Kidney (tissue), 13 donors: ENCODE measurements at regions not wholly inside any gene's neighbourhood (a gene's known extent, or its start where the extent isn't known, plus 50 kb on each side); places are given as distances from the start of the nearest gene placed in this dataset.

Experiments
- DNase-seq, 5 donors: peaks; one replicate each; pipeline ENCODE4 v3.0.0-alpha.2; 2013 to 2020
- FAIRE-seq: peaks from 2 replicates; lab custom pipeline; 2012; peaks lifted over from hg19 to GRCh38; lab: Jason Lieb, UNC
- H3K27ac ChIP-seq, 2 donors: one replicate each; pipeline ENCODE4 v1.7.0; 2013; ENCODE audit warnings: low read depth in 2 of 2, low read length in 2 of 2, inconsistent platforms in 1 of 2
- H3K27me3 ChIP-seq: one replicate; pipeline ENCODE4 v1.7.1; 2013; ENCODE audit warnings: low read length, inconsistent platforms; ENCODE audit not compliant: control insufficient read depth, insufficient read depth
- H3K36me3 ChIP-seq, 3 donors: one replicate each; pipeline versions ENCODE4 v1.7.0 to v1.7.1; 2013; ENCODE audit warnings: low read length in 3 of 3, control low read depth in 1 of 3, inconsistent platforms in 1 of 3; ENCODE audit not compliant: insufficient read depth in 3 of 3, control insufficient read depth in 2 of 3
- H3K4me1 ChIP-seq, 3 donors: one replicate each; pipeline versions ENCODE4 v1.7.0 to v1.7.1; 2013; ENCODE audit warnings: low read length in 3 of 3, inconsistent platforms in 1 of 3, low read depth in 1 of 3; ENCODE audit not compliant: control insufficient read depth in 2 of 3, insufficient read depth in 2 of 3
- H3K4me3 ChIP-seq, 3 donors: one replicate each; pipeline versions ENCODE4 v1.7.0 to v1.8.1; 2013; ENCODE audit warnings: low read length in 3 of 3, control low read depth in 1 of 3, inconsistent platforms in 1 of 3
- H3K9ac ChIP-seq, 3 donors: one replicate each; pipeline versions ENCODE4 v1.7.0 to v1.7.1; 2013; ENCODE audit warnings: low read length in 3 of 3, control low read depth in 1 of 3, inconsistent platforms in 1 of 3
- H3K9me3 ChIP-seq, 3 donors: one replicate each; pipeline versions ENCODE4 v1.7.0 to v1.7.1; 2013; ENCODE audit warnings: low read length in 3 of 3, control low read depth in 1 of 3, inconsistent platforms in 1 of 3; ENCODE audit not compliant: control insufficient read depth in 2 of 3, insufficient read depth in 1 of 3
- CTCF ChIP-seq: IDR thresholded peaks from 3 replicates; pipeline ENCODE4 v1.5.1; 2012; ENCODE audit warnings: mild to moderate bottlenecking, moderate library complexity, borderline replicate concordance; ENCODE audit not compliant: insufficient read depth; ENCODE audit errors: extremely low read depth
- intact Hi-C: fragments of 100-400 bp; cut with DNase I; formaldehyde crosslinking; loops from one replicate; pipeline ENCODE4 v1.11.1; 2022
- donor health status: control.
- donor health status: control.
- donor health status: control.
- donor health status: control.
- donor health status: control.
- donor health status: DM: yes; HTN: yes; CAD: no.
- donor health status: Normal renal cell carcinoma (clear cell type).

GRCh38 chr17:72416054-72416675 lies 295.3 kb downstream of the SOX9 start:
- H3K9ac ChIP-seq, result no peak overlapping the region
- peak in 2 of 5 donors; percentile 34 to 42 for DNase-seq
- no peaks in the 10 kb centered on the region for H3K27me3 ChIP-seq
- no peak overlapping the region for H3K4me3 ChIP-seq
- no peaks in the 10 kb centered on the region for H3K36me3 ChIP-seq
- no peak for FAIRE-seq
- intact Hi-C loops, result no loop called here
- peaks cover 0 to 14% (median 2%) of the 10 kb centered on the region in 3 donors for H3K9me3 ChIP-seq
- H3K4me1 ChIP-seq, result peaks cover 0 to 4% (median 2%) of the 10 kb centered on the region in 3 donors
- TF ChIP-seq CTCF, result no peak
- H3K27ac ChIP-seq, result no peak overlapping the region

GRCh38 chr17:72416905-72417304 lies 296.1 kb downstream of the SOX9 start:
- Histone ChIP-seq H3K9me3 (peaks cover 0 to 14% (median 2%) of the 10 kb centered on the region in 3 donors), H3K27ac (no peak overlapping the region), H3K4me1 (peaks cover 0 to 9% (median 2%) of the 10 kb centered on the region in 3 donors), H3K4me3 (no peak overlapping the region), H3K36me3 (no peaks in the 10 kb centered on the region), H3K27me3 (no peaks in the 10 kb centered on the region), H3K9ac (no peak overlapping the region)
- no peak for TF ChIP-seq CTCF
- FAIRE-seq (no peak), DNase-seq (no peak)
- intact Hi-C loops, result no loop called here

- TF ChIP-seq CTCF, result no peak
- Histone ChIP-seq H3K36me3 (no peaks in the 10 kb centered on the region), H3K4me3 (no peak overlapping the region), H3K4me1 (peaks cover 0 to 9% (median 2%) of the 10 kb centered on the region in 3 donors), H3K27ac (no peak overlapping the region), H3K9me3 (peaks cover 0 to 14% (median 2%) of the 10 kb centered on the region in 3 donors), H3K9ac (no peak overlapping the region), H3K27me3 (no peaks in the 10 kb centered on the region)
- intact Hi-C loops, result no loop called here
- FAIRE-seq, result no peak
- no peak for DNase-seq
Observed at GRCh38 chr17:72417627-72418026, 296.8 kb downstream of the SOX9 start.
